Activated CD4-positive, alpha-beta T cell treated with anti-CD3 and anti-CD28 coated beads, Interleukin-2, amount 50 U/mL, for 48 hours (primary cell): ENCODE measurements at regions not wholly inside any gene's neighbourhood (a gene's known extent, or its start where the extent isn't known, plus 50 kb on each side); places are given as distances from the start of the nearest gene placed in this dataset.
"Not testable (repeated sequence)": the region's sequence is repeated elsewhere in the genome, so short reads cannot be mapped to it uniquely, and the experiment has no call there.

Experiments
- DNase-seq, 2 experiments: peaks; one replicate each; pipeline ENCODE4 v3.0.0-alpha.2; 2020

- no peak for DNase-seq
Observed at GRCh38 chr5:145062280-145063062, 772.7 kb downstream of the PRELID2 start.

DNA sequence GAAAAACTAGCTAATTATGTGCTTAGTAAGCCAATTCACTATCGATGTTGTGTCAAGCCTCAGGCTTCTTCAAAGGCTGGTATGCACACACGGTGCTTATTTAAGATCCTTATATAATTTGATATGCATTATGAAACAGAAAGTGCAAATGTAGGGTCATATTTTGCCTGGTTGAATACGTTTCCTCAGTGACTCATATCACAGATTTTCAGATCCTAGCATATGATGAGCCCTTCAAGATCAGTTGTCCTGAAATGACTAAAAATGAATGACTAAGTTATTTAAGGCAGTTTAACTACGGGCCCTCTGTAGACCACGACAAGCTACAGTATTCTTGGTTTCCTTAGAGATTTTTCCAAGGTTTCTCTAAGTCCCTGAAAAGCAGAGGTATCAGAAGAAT, 778.3 kb downstream of the PRELID2 start:
- no peak for DNase-seq

DNA sequence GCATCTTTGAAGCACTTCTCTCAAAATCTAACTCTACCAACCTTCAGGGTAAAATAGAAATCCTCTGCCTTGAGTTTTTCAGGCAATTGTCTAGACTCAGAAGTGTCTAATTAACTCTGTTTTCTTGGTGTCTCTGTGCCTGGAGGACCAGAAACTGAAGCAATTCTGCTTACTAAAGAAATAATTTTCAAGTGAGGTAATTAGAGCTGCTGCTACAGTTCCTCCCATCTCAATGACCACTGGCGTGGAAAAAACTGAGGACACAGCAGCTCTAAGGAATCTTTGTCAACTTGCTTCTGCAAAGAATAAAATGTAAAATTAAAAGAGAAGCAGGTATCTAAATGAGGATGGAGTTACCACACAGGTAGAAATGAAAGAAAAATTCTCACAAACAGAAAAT, 785.0 kb downstream of the PRELID2 start:
- no peak for DNase-seq

DNA sequence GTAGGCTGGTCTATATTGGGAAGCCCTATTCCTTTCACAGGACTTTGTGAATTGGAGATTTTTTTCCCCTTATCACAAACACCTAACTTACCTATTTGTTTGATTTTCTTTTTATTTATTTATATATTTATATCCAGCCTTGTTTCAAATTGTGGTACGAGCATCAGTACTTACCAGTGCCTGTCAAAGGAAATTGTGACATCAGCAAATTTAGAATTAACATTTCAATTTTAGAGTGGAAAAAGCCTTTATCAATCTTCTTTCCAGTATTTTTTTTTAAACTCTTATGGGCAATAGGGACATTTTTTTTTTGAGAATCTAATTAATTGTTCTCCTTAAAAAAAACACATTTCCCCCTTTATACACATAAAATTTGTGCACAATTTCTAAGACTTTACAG, 790.2 kb downstream of the PRELID2 start:
- no peak for DNase-seq

DNA sequence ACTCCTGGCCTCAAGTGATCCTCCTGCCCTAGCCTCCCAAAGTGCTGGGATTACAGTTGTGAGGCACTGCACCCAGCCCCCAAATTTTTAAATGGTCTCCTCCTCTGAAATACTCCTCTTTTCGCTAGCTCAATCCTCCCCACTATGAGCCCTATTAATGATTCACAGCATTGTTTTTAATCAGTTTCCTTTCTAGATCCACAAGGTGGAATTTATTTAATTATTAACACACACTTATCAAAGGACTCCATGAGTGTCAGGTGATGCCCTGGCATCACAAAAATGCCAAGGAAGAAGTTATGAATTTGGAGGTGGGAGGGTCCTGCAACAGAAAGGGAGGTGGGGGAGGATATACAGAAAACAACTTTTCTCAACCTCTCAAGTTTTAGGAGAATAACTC, 806.5 kb downstream of the PRELID2 start:
- DNase-seq: no peak

GRCh38 chr5:145027286-145027685, 807.9 kb downstream of the PRELID2 start:
- no peak for DNase-seq

DNA sequence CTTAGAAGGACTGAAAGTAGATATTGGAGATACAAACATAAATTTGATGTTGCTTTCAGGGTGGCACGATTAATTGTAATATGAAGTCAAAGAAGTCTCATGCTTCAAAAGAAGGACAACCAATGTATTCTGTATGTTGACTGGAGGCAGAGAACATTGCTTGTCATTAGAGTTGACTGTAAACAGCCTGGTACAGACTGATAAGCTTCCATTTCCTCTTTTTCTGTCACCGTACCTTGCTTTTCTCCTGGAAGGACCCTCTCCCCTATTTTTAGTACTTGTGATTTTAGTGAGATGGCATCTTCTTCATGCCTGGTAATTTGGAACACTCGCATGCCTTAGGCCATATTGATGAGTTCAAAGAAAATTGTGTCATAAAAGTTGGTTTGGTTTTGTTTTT, 809.4 kb downstream of the PRELID2 start:
- DNase-seq: no peak

GRCh38 chr5:145015146-145015545, 820.0 kb downstream of the PRELID2 start:
- DNase-seq: no peak

DNA sequence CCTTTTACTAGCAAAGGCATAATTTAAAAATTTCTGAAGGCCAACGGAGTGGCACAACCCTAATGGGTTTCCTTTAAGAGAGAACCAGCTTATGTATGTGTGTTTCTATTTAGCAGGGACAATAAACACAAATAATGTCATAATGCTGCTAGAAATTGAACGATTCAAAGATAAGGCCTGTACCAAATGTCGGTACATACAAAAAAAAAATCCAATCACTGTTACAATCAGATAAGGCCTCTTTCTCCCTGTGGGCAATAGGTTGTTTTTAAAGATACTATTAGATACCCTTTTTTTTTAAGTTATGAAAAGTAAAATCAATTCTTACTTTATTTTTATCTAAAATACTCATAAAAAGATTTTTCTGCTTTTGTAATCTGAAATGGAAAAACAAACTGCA, 821.0 kb downstream of the PRELID2 start:
- DNase-seq: no peak

DNA sequence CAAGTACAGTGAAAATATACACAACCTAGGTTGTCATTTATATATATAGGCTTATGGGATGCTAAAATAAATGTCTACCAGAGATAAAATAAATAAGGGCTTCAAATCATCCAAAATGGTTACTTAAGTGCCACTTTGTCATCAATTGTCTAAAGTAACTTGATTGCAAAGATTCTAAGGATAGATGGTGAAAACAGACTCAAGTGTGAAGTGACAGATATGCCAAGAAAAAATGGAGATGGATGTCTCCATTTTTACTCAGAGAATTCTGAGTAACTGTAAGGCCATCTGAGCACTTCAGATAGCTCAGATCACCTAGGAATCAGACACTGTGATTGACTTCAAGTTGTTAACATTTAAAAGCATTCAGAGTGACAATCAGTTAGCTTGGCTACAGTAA, 824.3 kb downstream of the PRELID2 start:
- DNase-seq: no peak

DNA sequence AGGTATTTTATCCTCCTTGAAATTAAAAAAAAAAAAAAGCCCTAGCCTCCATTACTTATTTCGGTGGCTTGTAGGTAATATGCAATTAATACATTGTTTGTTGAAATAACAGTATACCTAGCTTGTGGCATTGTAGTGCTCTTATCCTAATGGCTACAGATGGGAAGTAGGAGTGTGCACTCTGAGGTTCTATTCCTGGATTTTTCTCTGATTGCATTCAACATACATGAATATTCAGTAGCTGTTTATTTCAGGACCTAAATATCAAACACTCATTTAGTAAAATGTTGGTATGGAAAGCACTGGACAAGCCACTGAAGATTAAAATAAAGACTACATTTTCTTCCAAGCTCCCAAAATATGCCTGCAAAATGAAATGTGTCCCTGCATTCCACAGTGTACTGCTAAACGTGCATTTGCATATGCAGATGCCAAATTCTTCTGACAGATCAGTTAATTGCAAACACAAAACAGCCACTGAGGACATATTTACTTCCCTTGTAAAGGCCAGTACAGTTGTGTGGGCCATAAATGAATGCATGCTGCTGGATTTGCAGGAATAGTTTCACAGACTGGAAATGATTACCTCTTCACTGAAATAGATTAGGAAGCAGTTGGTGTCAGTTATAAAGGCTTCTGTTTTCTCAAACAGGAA, 826.1 kb downstream of the PRELID2 start:
- no peak for DNase-seq

GRCh38 chr5:144994356-144994755, 823.7 kb downstream of the KCTD16 start:
- DNase-seq: not testable (repeated sequence)

DNA sequence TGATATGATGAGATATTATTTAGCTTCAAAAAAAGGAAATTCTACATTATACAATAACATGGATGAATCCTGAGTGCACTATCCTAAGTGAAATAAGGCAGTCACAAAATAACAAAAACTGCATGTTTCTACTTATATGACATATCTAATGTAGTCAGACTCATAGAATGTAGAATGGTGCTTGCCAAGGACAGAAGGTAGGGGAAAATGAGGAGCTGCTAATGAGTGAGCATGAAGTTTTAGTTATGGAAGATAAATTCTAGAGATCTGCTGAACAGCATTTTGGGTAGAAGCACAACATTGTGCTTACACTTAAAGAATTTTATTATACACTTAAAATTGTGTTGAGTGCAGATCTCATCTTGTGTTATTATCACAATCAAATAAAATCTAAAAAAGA, 812.4 kb downstream of the KCTD16 start:
- DNase-seq: no peak

DNA sequence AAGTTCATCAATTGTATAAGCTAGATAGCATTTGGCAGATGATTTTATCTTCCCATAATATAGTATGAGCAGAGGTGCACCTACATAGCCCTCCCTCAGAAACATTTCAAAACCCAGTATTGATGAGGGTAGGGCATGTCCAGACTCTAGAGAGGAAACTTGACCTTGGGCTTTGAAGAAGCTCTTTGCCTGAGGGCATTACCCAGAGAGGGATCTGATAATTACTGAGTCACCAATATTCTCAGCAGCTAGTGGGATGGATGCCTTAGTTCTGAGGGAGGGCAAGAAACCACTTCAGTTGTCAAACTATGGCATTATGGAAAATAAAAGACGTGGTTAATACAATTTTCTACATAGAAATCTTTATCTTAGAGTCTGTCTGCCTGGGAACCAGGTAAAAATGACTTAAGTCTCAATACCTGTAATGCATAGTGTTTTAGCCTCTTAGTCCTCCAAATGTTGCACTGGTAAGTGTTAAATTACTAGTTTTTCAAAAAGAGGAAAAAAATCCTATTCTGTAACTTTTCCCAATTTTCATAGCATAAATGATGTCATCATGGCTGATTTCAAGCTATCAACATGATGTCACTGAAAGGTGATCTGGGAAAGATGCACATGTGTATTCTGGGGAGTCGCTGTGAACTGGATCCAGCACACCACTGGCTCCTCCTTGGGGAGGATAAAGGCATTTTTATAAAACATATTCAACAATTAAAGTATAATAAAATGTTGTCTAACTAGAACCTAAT, 809.0 kb downstream of the KCTD16 start:
- no peak for DNase-seq

- no peak for DNase-seq
Observed at GRCh38 chr5:144972317-144972716, 801.6 kb downstream of the KCTD16 start.

DNA sequence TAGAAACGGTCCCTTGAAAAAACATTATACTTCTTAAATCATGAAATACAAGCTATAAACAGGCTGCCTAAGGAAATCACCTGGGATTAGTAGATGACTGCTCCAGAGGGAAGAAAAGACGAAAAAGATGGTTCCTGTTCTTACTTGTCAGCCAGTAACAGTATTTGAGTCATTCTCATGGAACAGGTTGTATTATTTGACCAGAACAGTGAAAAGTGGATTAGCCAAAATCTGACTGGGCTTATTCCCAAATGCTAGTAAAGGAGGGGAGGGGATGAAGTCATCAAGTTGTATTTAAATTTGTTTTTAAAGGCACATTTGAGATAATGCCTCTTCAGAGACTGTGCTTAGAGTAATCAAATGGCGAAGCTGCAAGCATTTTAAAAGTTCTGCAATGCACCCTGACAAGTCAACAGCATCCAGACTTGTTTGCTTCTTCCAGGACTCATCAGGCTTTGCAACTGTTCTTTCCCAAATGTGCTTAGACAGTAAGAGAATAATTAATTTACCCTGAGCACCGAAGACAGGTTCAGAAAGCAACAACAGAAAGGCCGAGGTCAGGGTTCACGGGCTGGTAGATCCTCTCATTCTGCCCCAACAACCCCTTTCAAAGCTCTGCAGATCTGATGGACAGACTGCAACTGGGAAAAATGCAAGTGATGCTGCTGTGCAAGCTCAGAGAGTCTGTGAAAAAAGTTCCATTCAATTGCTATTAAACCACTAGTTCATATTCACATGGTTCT, 800.6 kb downstream of the KCTD16 start:
- DNase-seq: no peak

DNA sequence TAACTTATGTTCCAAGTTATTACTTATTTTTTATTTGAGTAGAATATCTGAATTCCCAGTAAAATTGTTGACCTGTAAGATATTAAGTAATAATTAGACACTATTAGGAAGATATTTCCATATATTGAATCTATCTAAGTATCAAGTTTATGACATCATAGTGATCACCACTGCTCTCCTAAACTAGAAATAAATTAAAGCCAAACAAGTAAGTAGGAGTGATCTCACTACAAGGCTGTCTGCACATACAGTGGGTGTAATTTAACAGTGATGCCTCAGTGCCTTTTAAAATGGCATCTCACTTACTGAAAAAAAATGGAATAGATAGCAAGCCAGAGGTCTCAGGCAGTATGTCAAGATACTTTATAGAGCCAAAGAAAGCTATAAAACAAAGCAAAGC, 789.6 kb downstream of the KCTD16 start:
- DNase-seq: no peak

- DNase-seq: no peak
Observed at GRCh38 chr5:144958002-144958401, 787.3 kb downstream of the KCTD16 start.

DNA sequence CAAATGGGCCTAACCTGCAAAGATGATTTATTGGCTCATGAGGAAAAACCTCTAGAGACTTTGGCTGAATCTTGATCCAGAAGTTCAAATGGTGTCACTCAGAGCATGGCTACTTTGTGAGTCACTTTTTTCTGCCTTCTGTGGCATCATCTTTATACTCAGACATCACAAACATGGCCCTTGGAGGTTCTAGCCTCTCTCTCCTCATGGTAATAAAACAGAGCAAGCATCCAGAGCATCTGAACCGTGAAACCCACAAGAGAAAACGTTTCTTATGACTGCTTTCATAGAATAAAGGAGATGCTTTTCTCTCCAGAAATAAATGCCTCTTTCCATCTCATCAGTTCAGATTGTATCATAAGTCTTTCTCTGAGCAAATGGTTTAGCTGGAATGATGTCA, 780.3 kb downstream of the KCTD16 start:
- no peak for DNase-seq

GRCh38 chr5:144947023-144947422, 776.4 kb downstream of the KCTD16 start:
- DNase-seq: no peak

- no peak for DNase-seq
Observed at GRCh38 chr5:144945503-144945902, 774.8 kb downstream of the KCTD16 start.

DNA sequence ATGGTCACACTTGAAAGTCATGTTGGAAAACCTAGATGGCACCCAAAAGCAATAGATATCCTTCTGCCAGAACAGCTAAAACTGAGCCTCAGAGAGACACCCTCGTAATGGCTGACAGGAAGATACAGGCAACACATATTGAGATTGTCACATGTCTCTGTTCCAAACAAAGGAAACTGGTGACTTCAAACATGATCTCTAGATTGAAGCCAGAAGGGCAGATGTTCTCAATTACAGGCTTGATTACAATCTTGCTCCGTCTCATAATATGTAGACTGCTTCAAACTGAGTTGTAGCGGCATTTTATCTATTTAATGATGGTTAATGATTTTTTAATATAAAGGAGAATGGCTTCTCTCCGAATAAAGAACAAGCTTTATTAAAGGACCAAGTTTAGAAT, 774.3 kb downstream of the KCTD16 start:
- no peak for DNase-seq

DNA sequence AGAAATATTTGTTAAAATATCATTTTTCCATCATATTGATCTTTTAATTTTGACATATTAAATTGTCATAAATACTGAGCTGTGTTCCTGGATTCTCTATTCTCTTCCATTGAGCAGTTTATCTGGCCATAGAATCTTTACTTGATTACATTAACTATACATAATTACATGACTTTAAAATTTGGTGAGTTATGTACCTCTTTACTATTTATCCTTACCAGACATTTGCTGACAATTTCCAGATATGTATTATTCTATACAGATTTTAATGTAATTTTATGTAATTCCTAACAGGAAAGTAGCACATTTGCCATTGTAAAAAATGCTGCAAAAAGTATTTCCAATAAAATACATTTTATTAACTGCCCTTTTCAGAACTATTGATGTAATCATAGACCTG, 770.3 kb downstream of the KCTD16 start:
- DNase-seq: no peak
